OCI-LY3 (cell line): ENCODE measurements at regions not wholly inside any gene's neighbourhood (a gene's known extent, or its start where the extent isn't known, plus 50 kb on each side); places are given as distances from the start of the nearest gene placed in this dataset.

Source experiments
- H2AFZ ChIP-seq: fragments of 200-600, 300-600 bp; shearing (Covaris generic); 2 replicates; pipeline ENCODE4 v1.6.0; 2014; ENCODE audit warnings: antibody characterized with exemption, low read depth, low read length
- H3K27ac ChIP-seq: fragments of 200-600, 300-600 bp; sonication (generic); 2 replicates; pipeline ENCODE4 v1.5.1; 2014; ENCODE audit warnings: mild to moderate bottlenecking, low read length, moderate library complexity, mixed read lengths
- H3K27me3 ChIP-seq: fragments of 200-600, 300-600 bp; sonication (generic); 2 replicates; pipeline ENCODE4 v1.6.1; 2014; ENCODE audit warnings: low read depth, low read length, mixed read lengths
- H3K36me3 ChIP-seq: fragments of 200-600, 300-600 bp; sonication (generic); replicated peaks from 2 replicates; pipeline ENCODE3; 2014; ENCODE audit warnings: low read depth, low read length, mixed read lengths
- H3K4me1 ChIP-seq: fragments of 300-600, 200-600 bp; sonication (generic); 2 replicates; pipeline ENCODE4 v1.6.1; 2014; ENCODE audit warnings: low read length, mixed read lengths
- H3K4me2 ChIP-seq: fragments of 200-600, 300-600 bp; sonication (generic); 2 replicates; pipeline ENCODE4 v1.6.1; 2014; ENCODE audit warnings: low read length, mixed read lengths
- H3K4me3 ChIP-seq: fragments of 300-600, 200-600 bp; sonication (generic); 2 replicates; pipeline ENCODE4 v1.5.1; 2014; ENCODE audit warnings: antibody characterized with exemption, mild to moderate bottlenecking, low read length, moderate library complexity
- H3K79me2 ChIP-seq: fragments of 300-600, 200-600 bp; shearing (Covaris generic); 2 replicates; pipeline ENCODE4 v1.6.1; 2014; ENCODE audit warnings: mild to moderate bottlenecking, low read length, mixed read lengths
- H3K9ac ChIP-seq: fragments of 300-600, 200-600 bp; shearing (Covaris generic); 2 replicates; pipeline ENCODE4 v1.6.0; 2014; ENCODE audit warnings: mild to moderate bottlenecking, low read length, moderate library complexity
- H3K9me3 ChIP-seq: fragments of 200-600, 300-600 bp; shearing (Covaris generic); 2 replicates; pipeline ENCODE4 v1.6.1; 2014; ENCODE audit warnings: low read length, mixed read lengths; ENCODE audit not compliant: insufficient read depth
- H4K20me1 ChIP-seq: fragments of 200-600, 300-600 bp; sonication (generic); 2 replicates; pipeline ENCODE4 v1.6.1; 2016; ENCODE audit warnings: low read length, mixed read lengths; ENCODE audit not compliant: insufficient read depth
- CTCF ChIP-seq: fragments of 200-600, 300-600 bp; sonication (generic); IDR thresholded peaks from 2 replicates; pipeline ENCODE4 v1.5.1; 2014; ENCODE audit warnings: antibody characterized with exemption, low read length, low read depth
- EZH2phosphoT487 ChIP-seq: fragments of 200-600 bp; shearing (Covaris generic); IDR thresholded peaks from 2 replicates; pipeline ENCODE4 v1.6.1; 2018; ENCODE audit warnings: antibody characterized with exemption, mixed run types, low read depth

- Histone ChIP-seq H3K36me3 (no peaks in the 10 kb centered on the region), H3K4me3 (no peak overlapping the region), H4K20me1 (no peaks in the 10 kb centered on the region), H3K27ac (no peak overlapping the region), H3K4me1 (no peaks in the 10 kb centered on the region), H3K4me2 (no peak overlapping the region), H3K9me3 (no peaks in the 10 kb centered on the region), H3K9ac (no peak overlapping the region), H2AFZ (no peak overlapping the region), H3K27me3 (no peaks in the 10 kb centered on the region), H3K79me2 (no peaks in the 10 kb centered on the region)
- no peak for TF ChIP-seq CTCF
- no peak for TF ChIP-seq EZH2phosphoT487
These were observed 173.8 kb downstream of the GJA1 start for GRCh38 chr6:121609281-121609680.

GRCh38 chr6:121612927-121613326 lies 177.5 kb downstream of the GJA1 start:
- H3K9ac ChIP-seq: no peak overlapping the region
- H3K79me2 ChIP-seq: no peaks in the 10 kb centered on the region
- no peak overlapping the region for H3K4me2 ChIP-seq
- no peaks in the 10 kb centered on the region for H3K36me3 ChIP-seq
- no peaks in the 10 kb centered on the region for H3K27me3 ChIP-seq
- H2AFZ ChIP-seq: no peak overlapping the region
- no peak overlapping the region for H3K27ac ChIP-seq
- H3K4me1 ChIP-seq: no peaks in the 10 kb centered on the region
- no peaks in the 10 kb centered on the region for H4K20me1 ChIP-seq
- no peaks in the 10 kb centered on the region for H3K9me3 ChIP-seq
- TF ChIP-seq EZH2phosphoT487 (no peak), CTCF (no peak)
- H3K4me3 ChIP-seq: no peak overlapping the region

- no peak overlapping the region for H2AFZ ChIP-seq
- no peak for TF ChIP-seq EZH2phosphoT487
- TF ChIP-seq CTCF: no peak
- no peak overlapping the region for H3K27ac ChIP-seq
- H3K9ac ChIP-seq: no peak overlapping the region
- H3K36me3 ChIP-seq: no peaks in the 10 kb centered on the region
- no peaks in the 10 kb centered on the region for H3K27me3 ChIP-seq
- no peaks in the 10 kb centered on the region for H4K20me1 ChIP-seq
- H3K4me3 ChIP-seq: no peak overlapping the region
- H3K9me3 ChIP-seq: no peaks in the 10 kb centered on the region
- no peak overlapping the region for H3K4me2 ChIP-seq
- H3K79me2 ChIP-seq: no peaks in the 10 kb centered on the region
- H3K4me1 ChIP-seq: no peaks in the 10 kb centered on the region
These were observed 178.7 kb downstream of the GJA1 start for GRCh38 chr6:121614115-121614514.

- no peaks in the 10 kb centered on the region for H3K36me3 ChIP-seq
- H2AFZ ChIP-seq: no peak overlapping the region
- no peaks in the 10 kb centered on the region for H3K9me3 ChIP-seq
- H3K27me3 ChIP-seq: no peaks in the 10 kb centered on the region
- H3K4me1 ChIP-seq: no peaks in the 10 kb centered on the region
- H3K9ac ChIP-seq: no peak overlapping the region
- no peaks in the 10 kb centered on the region for H3K79me2 ChIP-seq
- TF ChIP-seq EZH2phosphoT487 (no peak), CTCF (no peak)
- no peaks in the 10 kb centered on the region for H4K20me1 ChIP-seq
- no peak overlapping the region for H3K4me2 ChIP-seq
- H3K4me3 ChIP-seq: no peak overlapping the region
- no peak overlapping the region for H3K27ac ChIP-seq
These were observed 180.0 kb downstream of the GJA1 start for GRCh38 chr6:121615493-121615892.
